Posterior vena cava (tissue), 2 donors: ENCODE measurements at regions not wholly inside any gene's neighbourhood (a gene's known extent, or its start where the extent isn't known, plus 50 kb on each side); places are given as distances from the start of the nearest gene placed in this dataset.

ENCODE experiments used
- DNase-seq: peaks from one replicate; pipeline ENCODE4 v3.0.0-alpha.2; 2020; ENCODE audit warnings: low spot score
- intact Hi-C, 2 donors: fragments of 100-400 bp; cut with DNase I; formaldehyde crosslinking; loops; one replicate each; pipeline versions ENCODE4 v1.14.1 to v1.14.2; 2022 to 2023
- donor health status: DM: yes; HTN: yes; CAD: no.
- donor health status: DM: yes; HTN: yes; CAD: no.

- DNase-seq = no peak
- intact Hi-C loops = no loop called here
These were observed 79.3 kb upstream of the MEOX2 start for GRCh38 chr7:15765753-15766152.

DNA sequence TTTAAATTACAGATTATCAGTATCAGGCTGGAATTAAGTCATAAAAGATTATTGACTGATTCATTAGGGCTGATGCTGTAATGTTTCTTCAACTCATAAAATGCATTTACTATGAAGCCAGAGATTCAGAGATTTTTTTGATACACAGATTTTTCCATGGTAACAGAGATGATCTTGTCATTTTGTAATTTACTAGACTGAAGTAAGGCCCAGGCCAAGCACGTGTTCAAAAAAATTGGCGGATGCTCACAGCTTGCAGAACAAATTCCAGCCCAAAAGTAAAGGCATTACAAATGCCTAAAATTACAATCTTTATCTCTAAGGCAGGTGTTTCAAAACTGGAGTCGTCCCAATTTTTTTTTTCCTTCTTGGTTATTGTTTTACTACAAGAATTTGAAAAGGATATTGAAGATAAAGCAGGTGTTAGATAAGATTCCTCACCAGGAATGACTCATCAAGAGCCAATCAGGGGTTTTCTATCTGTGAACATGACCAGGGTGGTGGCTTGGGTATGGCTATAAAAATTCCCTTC lies 78.4 kb upstream of the MEOX2 start:
- intact Hi-C loops = no loop called here
- DNase-seq = no peak

- intact Hi-C loops = no loop called here
- no peak for DNase-seq
These were observed 77.5 kb upstream of the MEOX2 start for GRCh38 chr7:15764010-15764409.

GRCh38 chr7:15757041-15758000 lies 70.8 kb upstream of the MEOX2 start:
- DNase-seq = no peak
- intact Hi-C loops = no loop called here

GRCh38 chr7:15755061-15755460 lies 68.6 kb upstream of the MEOX2 start:
- no peak for DNase-seq
- intact Hi-C loops = no loop called here

DNA sequence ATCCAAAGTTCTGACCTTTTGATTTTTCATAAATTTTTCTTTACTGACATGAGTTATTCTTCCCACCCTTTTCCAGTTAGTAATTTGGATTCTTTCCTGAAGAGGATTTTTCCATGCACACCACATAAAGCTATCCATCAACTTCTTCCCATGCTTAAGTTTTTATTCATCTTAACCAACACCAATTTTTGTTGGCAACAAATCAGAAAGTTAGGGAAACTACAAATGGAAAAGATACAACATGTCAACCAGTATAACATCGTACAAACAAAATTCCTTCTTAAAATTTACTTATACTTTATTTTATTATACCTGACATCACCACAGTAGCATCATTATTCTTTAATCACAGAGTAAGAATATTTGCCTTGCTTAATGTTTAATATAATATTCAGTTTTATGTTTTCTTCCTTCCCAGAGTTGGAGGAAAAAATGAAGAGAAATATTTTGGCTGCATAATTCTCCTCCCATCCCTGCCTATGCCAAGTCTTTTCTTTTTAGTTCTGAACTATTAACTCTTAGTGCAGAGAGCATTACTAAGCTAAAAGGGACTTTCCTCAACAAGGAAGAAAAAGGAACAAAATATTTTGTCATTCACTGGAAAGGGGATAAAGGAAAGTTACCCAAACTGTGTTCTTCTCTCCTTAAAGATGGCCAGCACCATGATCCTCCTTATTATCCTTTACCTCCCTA lies 67.5 kb upstream of the MEOX2 start:
- DNase-seq = no peak

DNA sequence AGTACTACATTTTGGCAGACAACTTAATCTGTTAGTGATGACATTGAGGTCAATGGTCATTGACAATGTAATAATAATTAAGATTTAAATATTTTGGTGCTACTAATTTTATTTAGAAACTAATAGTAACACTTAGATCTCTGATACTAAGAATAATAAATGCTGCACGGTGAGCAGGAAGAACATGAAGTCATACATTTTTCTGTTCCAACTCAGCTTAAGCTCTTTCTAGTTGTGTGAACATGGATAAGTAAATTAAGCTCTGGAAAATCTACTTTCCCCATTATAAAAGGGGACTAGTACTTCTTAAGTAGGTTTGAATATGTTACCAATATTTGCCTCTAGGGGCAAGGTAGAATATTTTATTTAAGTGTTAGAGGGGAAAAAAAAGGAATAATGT lies 65.9 kb upstream of the MEOX2 start:
- intact Hi-C loops = no loop called here
- no peak for DNase-seq

More for the DNA sequence above, 67.5 kb upstream of the MEOX2 start:
- intact Hi-C loops = loop anchor here in 1 of 2 donors (1.0 kb wide), 1 partner anchor 19 kb away; no protein-coding TSS in a partner anchor

GRCh38 chr7:15751191-15751701 lies 64.8 kb upstream of the MEOX2 start:
- DNase-seq = no peak
- intact Hi-C loops = no loop called here

DNA sequence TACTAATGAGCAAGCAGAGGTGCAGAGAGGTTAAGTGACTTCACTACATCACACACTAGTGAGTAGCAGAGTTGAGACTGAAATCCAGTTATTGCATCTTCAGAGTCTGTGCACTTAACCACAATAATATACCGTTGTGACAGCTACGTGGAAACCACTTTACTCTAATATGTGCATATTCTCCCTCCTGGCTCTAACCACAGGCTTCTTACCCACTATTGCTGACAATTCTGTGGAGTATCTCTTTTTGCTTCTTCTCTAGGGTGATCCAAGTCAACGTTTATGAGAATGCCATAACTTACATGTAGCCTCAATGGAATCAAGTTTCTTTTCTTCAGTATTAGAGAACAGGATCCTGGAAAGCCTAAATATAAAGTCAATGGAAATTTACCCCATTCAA lies 64.2 kb upstream of the MEOX2 start:
- intact Hi-C loops = no loop called here
- no peak for DNase-seq

DNA sequence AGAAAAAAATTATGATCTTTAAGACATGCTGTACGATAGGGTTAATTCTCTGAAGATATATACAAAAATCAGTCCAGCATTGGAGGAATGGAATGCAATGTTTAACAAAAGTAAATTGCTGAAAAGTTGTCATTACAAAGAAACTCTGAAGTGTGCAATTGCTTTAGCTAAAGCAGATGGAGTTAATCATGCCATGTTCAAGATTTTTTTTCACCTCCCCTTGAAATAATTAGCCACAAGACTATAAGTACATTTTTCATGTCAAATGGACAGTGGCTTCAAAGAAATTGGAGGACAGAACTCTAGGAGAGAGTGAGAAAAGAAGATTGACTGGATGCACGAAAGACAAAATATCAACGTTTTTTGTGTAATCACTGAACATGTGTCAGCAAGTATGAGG lies 63.1 kb upstream of the MEOX2 start:
- intact Hi-C loops = loop anchor here in 1 of 2 donors (10.0 kb wide), 1 partner anchor 75 kb away; no protein-coding TSS in a partner anchor
- no peak for DNase-seq

DNA sequence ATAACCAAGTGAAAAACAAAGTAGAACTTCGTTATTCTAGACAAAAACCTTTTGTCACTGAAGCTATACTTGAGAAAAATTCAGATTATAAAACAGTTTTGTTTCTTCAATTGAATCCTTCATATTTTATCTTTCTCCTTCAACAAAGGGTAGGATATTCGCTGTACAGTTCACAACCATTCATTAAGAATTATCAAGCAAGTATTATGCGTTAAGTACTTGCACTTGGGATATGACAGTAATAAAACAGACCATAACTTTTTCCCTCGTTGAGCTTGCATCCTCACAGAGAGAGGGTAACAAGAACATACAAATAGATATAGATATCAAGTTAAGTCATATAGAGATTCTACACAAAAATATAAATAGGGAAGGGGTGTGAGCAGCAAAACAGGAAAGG lies 61.2 kb upstream of the MEOX2 start:
- DNase-seq = no peak
- intact Hi-C loops = loop anchor here in 1 of 2 donors (10.0 kb wide), 1 partner anchor 77 kb away; no protein-coding TSS in a partner anchor

DNA sequence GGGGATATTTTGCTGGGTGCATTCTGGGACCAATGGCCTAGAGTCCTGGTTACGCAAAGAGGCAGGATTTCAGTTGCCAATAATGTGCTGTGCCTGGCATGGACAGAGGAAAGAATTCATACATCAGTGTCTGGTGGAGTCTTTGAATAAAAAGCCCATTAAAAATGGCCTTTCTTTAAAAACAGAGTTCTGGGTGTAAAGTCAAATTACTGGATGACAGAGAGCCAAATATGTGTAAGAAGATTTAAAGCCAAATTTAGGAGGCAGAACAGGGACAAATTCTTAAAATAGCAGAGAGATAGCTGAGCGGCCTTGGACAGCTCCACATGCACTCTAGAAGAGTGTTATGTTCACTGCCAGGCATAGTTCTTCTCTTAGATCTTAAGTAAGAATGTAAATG lies 60.8 kb upstream of the MEOX2 start:
- no peak for DNase-seq
- intact Hi-C loops = loop anchor here in 1 of 2 donors (10.0 kb wide), 1 partner anchor 78 kb away; no protein-coding TSS in a partner anchor

DNA sequence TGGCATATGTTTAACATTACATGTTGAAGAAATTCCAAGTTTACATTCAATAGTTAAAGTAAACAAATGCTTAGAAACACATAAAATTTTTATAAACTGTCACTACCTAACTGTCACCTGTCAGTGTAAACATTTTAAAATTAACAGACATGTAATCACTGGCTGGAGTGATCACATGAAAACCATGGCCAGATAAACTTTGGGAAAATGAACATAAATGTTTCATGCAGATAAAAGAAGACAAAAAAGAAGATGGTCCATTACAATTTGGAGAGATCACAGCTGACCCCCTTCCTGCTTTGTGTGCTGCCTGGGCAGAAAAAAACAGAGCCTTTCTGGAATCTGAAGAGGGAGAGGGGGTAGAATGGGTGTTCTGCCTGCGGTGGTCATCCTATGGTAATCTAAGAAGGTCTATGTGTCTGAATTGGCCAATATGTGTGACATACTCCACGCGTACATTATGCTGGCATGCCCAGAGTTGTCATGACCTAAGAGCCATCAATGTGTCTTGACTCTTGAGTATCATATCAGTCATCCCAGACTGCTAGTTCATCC lies 57.5 kb upstream of the MEOX2 start:
- DNase-seq = no peak
- intact Hi-C loops = loop anchor here in 1 of 2 donors (10.0 kb wide), 1 partner anchor 81 kb away; no protein-coding TSS in a partner anchor

DNA sequence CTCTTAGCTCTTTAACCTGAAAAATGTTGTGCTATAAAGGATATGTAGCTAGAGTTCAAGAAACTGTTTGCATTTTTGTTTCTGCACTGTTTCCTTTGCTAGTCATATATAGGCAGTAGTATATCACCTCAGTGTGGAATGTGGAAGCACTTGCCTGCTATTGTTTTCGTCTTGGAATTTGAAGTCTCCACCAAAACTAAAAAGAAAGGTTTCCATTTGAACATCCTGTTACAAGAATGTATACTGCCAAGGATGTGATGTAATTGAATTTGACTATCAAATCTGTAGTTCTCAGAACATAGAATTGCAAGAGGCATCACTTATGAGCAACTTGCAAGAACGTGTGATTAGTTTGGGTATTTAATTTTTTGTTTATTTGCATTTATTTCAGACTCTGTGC lies 51.1 kb upstream of the MEOX2 start:
- no peak for DNase-seq
- intact Hi-C loops = no loop called here
